Hepatocyte (in vitro differentiated cells): ENCODE measurements at regions not wholly inside any gene's neighbourhood (a gene's known extent, or its start where the extent isn't known, plus 50 kb on each side); places are given as distances from the start of the nearest gene placed in this dataset.

Experiments
- CTCF ChIP-seq: fragments of 200-600 bp; sonication (generic); IDR thresholded peaks from 2 replicates; pipeline ENCODE4 v1.5.1; 2016; ENCODE audit warnings: antibody characterized with exemption, mild to moderate bottlenecking; ENCODE audit not compliant: poor library complexity
- EZH2 ChIP-seq: fragments of 200-600 bp; sonication (generic); IDR thresholded peaks from 2 replicates; pipeline ENCODE4 v1.6.1; 2016; ENCODE audit warnings: antibody characterized with exemption, mild to moderate bottlenecking, borderline replicate concordance
- EZH2phosphoT487 ChIP-seq: fragments of 200-600 bp; sonication (generic); IDR thresholded peaks from one replicate; pipeline ENCODE4 v1.6.1; 2018; ENCODE audit warnings: antibody characterized with exemption, mild to moderate bottlenecking, low read depth, moderate library complexity; ENCODE audit not compliant: unreplicated experiment, severe bottlenecking

DNA sequence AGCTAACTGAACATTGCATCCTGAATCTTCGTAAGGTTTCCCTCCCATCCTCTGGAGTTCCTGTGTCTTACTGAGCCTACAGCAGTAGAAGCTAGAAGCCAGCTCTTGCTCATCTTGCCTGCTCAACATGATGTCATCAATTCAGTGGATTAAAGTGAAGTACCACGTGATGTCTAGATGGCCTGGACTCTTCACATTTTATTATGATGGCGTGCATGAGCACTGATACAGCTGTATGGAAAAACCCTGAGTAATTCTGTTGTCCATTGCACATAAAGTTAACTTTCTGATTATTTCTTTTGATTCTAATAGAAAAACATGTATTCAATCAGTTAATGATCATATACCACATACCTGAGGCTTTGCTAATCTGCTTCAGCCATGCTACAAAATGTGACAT, 2387.7 kb upstream of the TENM3 start:
- TF ChIP-seq CTCF (no peak), EZH2 (no peak), EZH2phosphoT487 (no peak)
